BLaER1 (cell line): ENCODE measurements at regions not wholly inside any gene's neighbourhood (a gene's known extent, or its start where the extent isn't known, plus 50 kb on each side); places are given as distances from the start of the nearest gene placed in this dataset.

Experiments used
- H3K27ac ChIP-seq: shearing (Covaris generic); formaldehyde crosslinking; 2 replicates; pipeline ENCODE4 v1.8.1; 2022
- H3K27me3 ChIP-seq: shearing (Covaris generic); formaldehyde crosslinking; 2 replicates; pipeline ENCODE4 v1.8.1; 2022
- H3K36me3 ChIP-seq: shearing (Covaris generic); formaldehyde crosslinking; 2 replicates; pipeline ENCODE4 v1.8.1; 2022
- H3K4me1 ChIP-seq: shearing (Covaris generic); formaldehyde crosslinking; 2 replicates; pipeline ENCODE4 v1.8.1; 2022
- H3K4me2 ChIP-seq: shearing (Covaris generic); formaldehyde crosslinking; 2 replicates; pipeline ENCODE4 v1.8.1; 2022
- H3K4me3 ChIP-seq: shearing (Covaris generic); formaldehyde crosslinking; 2 replicates; pipeline ENCODE4 v1.8.1; 2022
- H3K9ac ChIP-seq: shearing (Covaris generic); formaldehyde crosslinking; 2 replicates; pipeline ENCODE4 v1.8.1; 2022
- H3K9me3 ChIP-seq: shearing (Covaris generic); formaldehyde crosslinking; 2 replicates; pipeline ENCODE4 v1.8.1; 2022
- H4K20me1 ChIP-seq: shearing (Covaris generic); formaldehyde crosslinking; 2 replicates; pipeline ENCODE4 v1.8.1; 2022
- Cebpa-rat ChIP-seq: shearing (Covaris generic); IDR thresholded peaks from 2 replicates; pipeline ENCODE4 v1.8.1; 2022

DNA sequence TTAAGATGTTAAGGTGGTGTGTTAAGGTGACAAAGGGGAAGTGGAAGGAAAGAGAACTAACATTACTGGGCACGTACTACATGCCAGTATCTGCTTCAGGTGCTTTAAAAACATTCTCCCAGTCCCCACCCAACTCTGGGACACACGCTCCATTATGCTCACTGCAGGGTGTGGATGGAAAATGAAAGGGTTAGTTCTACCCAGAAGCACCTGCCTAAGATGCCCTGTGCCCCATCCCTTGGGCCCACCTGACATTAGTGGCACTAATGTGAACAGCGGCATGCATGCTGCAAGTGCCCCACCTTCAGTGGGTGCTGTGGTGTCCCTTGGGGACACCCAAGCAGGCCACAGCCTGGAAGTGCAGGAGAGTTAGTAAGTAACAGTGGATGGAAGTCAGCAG lies 82.9 kb upstream of the CXADR start:
- Histone ChIP-seq H3K27ac (no peak overlapping the region), H3K36me3 (no peaks in the 10 kb centered on the region), H3K27me3 (no peaks in the 10 kb centered on the region), H4K20me1 (0 out of 2 replicates have a peak, but pooled peaks cover 6% of the 10 kb centered on the region), H3K4me1 (peaks cover 20% of the 10 kb centered on the region), H3K9ac (no peak overlapping the region), H3K4me3 (no peak overlapping the region), H3K9me3 (peaks cover 8% of the 10 kb centered on the region), H3K4me2 (no peak overlapping the region)
- TF ChIP-seq Cebpa-rat, result no peak

GRCh38 chr21:17432732-17433057 lies 80.1 kb upstream of the CXADR start:
- no peaks in the 10 kb centered on the region for H3K9me3 ChIP-seq
- no peaks in the 10 kb centered on the region for H3K27me3 ChIP-seq
- no peak overlapping the region for H3K4me3 ChIP-seq
- H3K4me2 ChIP-seq, result no peak overlapping the region
- no peak for TF ChIP-seq Cebpa-rat
- H3K36me3 ChIP-seq, result no peaks in the 10 kb centered on the region
- H3K9ac ChIP-seq, result no peak overlapping the region
- H3K4me1 ChIP-seq, result peaks cover 17% of the 10 kb centered on the region
- no peak overlapping the region for H3K27ac ChIP-seq
- 0 out of 2 replicates have a peak, but pooled peaks cover 6% of the 10 kb centered on the region for H4K20me1 ChIP-seq

DNA sequence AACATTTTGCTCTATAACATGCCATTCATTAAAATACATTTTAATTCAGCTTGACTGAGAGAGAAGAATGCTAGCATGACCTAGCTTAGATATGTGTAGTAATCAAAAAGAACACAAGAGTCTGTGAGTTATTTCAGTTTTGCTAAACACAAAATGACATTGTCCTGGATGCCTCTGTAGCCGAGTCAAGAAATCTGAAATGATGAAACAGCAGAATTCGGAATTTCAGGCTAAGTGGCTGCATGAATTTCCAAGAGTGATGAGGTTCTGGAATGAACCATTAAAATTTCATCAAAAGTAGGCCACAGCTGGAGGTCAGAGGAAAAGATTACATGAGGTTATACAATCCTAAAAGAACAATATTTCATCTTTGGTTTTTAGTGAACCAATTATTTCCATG lies 79.1 kb upstream of the CXADR start:
- no peak overlapping the region for H3K4me3 ChIP-seq
- no peaks in the 10 kb centered on the region for H3K27me3 ChIP-seq
- H3K4me2 ChIP-seq, result no peak overlapping the region
- no peak overlapping the region for H3K9ac ChIP-seq
- H3K27ac ChIP-seq, result no peak overlapping the region
- H3K36me3 ChIP-seq, result no peaks in the 10 kb centered on the region
- H3K4me1 ChIP-seq, result peaks cover 11% of the 10 kb centered on the region
- no peak for TF ChIP-seq Cebpa-rat
- H3K9me3 ChIP-seq, result no peaks in the 10 kb centered on the region
- H4K20me1 ChIP-seq, result no peaks in the 10 kb centered on the region

GRCh38 chr21:17435565-17436543 lies 77.0 kb upstream of the CXADR start:
- H4K20me1 ChIP-seq, result no peaks in the 10 kb centered on the region
- H3K9me3 ChIP-seq, result no peaks in the 10 kb centered on the region
- TF ChIP-seq Cebpa-rat, result no peak
- H3K27ac ChIP-seq, result no peak overlapping the region
- peaks cover 5% of the 10 kb centered on the region for H3K4me1 ChIP-seq
- H3K36me3 ChIP-seq, result no peaks in the 10 kb centered on the region
- no peak overlapping the region for H3K9ac ChIP-seq
- H3K27me3 ChIP-seq, result no peaks in the 10 kb centered on the region
- no peak overlapping the region for H3K4me3 ChIP-seq
- no peak overlapping the region for H3K4me2 ChIP-seq

- H3K27ac ChIP-seq, result no peak overlapping the region
- no peak overlapping the region for H3K9ac ChIP-seq
- no peak for TF ChIP-seq Cebpa-rat
- no peaks in the 10 kb centered on the region for H4K20me1 ChIP-seq
- H3K4me2 ChIP-seq, result no peak overlapping the region
- H3K27me3 ChIP-seq, result no peaks in the 10 kb centered on the region
- peaks cover 5% of the 10 kb centered on the region for H3K4me1 ChIP-seq
- no peaks in the 10 kb centered on the region for H3K9me3 ChIP-seq
- H3K36me3 ChIP-seq, result no peaks in the 10 kb centered on the region
- H3K4me3 ChIP-seq, result no peak overlapping the region
These were observed 76.2 kb upstream of the CXADR start for GRCh38 chr21:17436626-17437111.

DNA sequence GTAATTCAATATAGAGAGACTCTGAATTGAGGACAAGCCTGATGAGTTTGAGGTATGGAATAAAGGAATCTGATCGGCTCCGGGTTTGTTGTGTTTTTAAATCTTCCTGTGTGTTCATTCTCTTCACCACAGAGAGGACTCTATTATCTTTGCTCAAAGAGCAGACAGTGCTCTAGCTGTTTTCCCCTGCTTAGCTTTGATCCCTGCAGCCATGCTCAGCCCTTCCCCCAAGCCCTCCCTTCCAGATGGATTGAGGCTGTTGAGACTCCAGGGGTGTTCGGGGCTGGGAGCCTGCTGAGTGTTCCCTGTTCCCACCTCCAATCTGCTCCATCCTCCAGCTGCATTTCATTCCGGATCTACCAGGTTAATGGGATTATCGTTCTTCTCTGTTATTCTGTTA lies 74.2 kb upstream of the CXADR start:
- Histone ChIP-seq H3K4me3 (no peak overlapping the region), H3K27me3 (no peaks in the 10 kb centered on the region), H3K27ac (no peak overlapping the region), H3K9ac (no peak overlapping the region), H4K20me1 (no peaks in the 10 kb centered on the region), H3K4me1 (peaks cover 5% of the 10 kb centered on the region), H3K4me2 (no peak overlapping the region), H3K9me3 (no peaks in the 10 kb centered on the region), H3K36me3 (no peaks in the 10 kb centered on the region)
- no peak for TF ChIP-seq Cebpa-rat

- Histone ChIP-seq H3K27ac (no peak overlapping the region), H3K9ac (no peak overlapping the region), H3K36me3 (no peaks in the 10 kb centered on the region), H3K4me2 (no peak overlapping the region), H3K4me3 (no peak overlapping the region), H3K4me1 (peaks cover 5% of the 10 kb centered on the region), H3K27me3 (no peaks in the 10 kb centered on the region), H4K20me1 (no peaks in the 10 kb centered on the region), H3K9me3 (no peaks in the 10 kb centered on the region)
- no peak for TF ChIP-seq Cebpa-rat
These were observed 71.9 kb upstream of the CXADR start for GRCh38 chr21:17440969-17441368.

DNA sequence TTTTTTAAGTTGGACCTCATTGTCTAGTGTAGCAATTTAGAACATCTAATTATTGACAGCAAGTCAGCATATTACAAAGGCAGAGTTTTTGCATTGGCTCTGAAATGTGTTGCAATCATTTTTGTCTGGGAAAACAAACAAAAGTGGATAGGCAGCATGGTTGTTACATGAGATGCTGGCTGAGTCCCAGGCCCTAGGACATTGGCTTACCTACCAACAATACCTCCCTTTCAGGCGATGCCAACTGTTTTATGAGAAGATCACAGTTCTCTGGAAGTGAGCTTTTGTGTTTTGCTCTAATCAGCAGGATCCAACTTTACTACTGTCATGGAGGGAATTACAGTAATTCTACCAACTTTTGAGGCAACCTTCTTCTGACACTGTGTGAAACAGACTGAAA lies 71.5 kb upstream of the CXADR start:
- H3K4me2 ChIP-seq, result no peak overlapping the region
- H3K27ac ChIP-seq, result no peak overlapping the region
- TF ChIP-seq Cebpa-rat, result no peak
- H3K4me1 ChIP-seq, result peaks cover 5% of the 10 kb centered on the region
- H3K9me3 ChIP-seq, result no peaks in the 10 kb centered on the region
- no peak overlapping the region for H3K9ac ChIP-seq
- no peaks in the 10 kb centered on the region for H3K27me3 ChIP-seq
- H3K36me3 ChIP-seq, result no peaks in the 10 kb centered on the region
- no peaks in the 10 kb centered on the region for H4K20me1 ChIP-seq
- H3K4me3 ChIP-seq, result no peak overlapping the region

- Histone ChIP-seq H3K27ac (no peak overlapping the region), H3K4me3 (no peak overlapping the region), H3K9ac (no peak overlapping the region), H4K20me1 (no peaks in the 10 kb centered on the region), H3K9me3 (no peaks in the 10 kb centered on the region), H3K27me3 (no peaks in the 10 kb centered on the region), H3K4me2 (no peak overlapping the region), H3K36me3 (no peaks in the 10 kb centered on the region), H3K4me1 (peaks cover 5% of the 10 kb centered on the region)
- TF ChIP-seq Cebpa-rat, result no peak
These were observed 70.7 kb upstream of the CXADR start for GRCh38 chr21:17442165-17442564.

DNA sequence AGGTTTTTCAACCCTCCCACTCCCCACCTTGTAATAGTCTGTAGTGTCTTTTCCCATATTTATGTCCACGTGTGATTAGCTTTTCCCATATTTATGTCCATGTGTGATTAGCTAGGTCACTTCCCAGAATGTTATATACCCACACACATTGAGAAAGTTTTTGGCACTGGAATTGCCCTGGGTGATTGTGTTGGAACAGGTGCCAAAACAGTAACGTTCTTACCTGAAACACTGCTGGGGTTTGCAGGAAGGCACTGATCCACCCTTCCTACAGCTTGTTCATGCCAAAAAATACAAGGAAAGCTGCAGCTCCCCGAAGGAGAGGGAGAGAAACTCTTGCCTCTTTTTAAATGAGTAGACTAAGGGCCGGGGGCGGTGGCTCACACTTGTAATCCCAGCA lies 68.0 kb upstream of the CXADR start:
- H3K9ac ChIP-seq, result no peak overlapping the region
- H3K9me3 ChIP-seq, result no peaks in the 10 kb centered on the region
- no peak for TF ChIP-seq Cebpa-rat
- no peaks in the 10 kb centered on the region for H3K36me3 ChIP-seq
- no peaks in the 10 kb centered on the region for H3K4me1 ChIP-seq
- H3K4me2 ChIP-seq, result no peak overlapping the region
- H3K27me3 ChIP-seq, result no peaks in the 10 kb centered on the region
- no peak overlapping the region for H3K27ac ChIP-seq
- no peak overlapping the region for H3K4me3 ChIP-seq
- H4K20me1 ChIP-seq, result no peaks in the 10 kb centered on the region
